ENCODE measurements at regions not wholly inside any gene's neighbourhood (a gene's known extent, or its start where the extent isn't known, plus 50 kb on each side); places are given as distances from the start of the nearest gene placed in this dataset.
"Not testable (repeated sequence)": the region's sequence is repeated elsewhere in the genome, so short reads cannot be mapped to it uniquely, and the experiment has no call there.

- intact Hi-C loops (cut with DNase I), result no loop called here
- ATAC-seq (no peak), DNase-seq (ENCODE audit: missing footprints) (no peak)
Observed at GRCh38 chr5:126020770-126021169, 402.4 kb upstream of the GRAMD2B start.

DNA sequence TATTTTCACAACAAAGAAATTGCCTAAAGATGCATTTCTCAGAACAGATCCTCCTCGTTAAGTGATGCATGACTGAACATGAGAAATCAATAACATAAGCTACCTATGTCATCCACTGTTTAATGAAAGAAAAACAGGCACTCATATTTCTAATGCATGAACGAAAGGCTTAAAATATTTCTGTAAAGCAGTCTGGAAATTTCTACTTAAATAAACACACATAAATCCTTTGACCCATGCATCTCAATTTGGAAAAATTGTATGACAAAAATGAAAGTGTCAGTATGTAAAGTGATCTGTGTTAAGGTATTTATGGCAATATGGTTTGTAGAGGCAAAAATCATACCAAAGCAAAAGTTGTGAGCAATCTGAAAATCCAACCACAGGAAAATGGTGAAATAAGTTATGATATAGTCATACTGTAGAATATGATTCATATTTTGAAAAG is 399.2 kb upstream of the GRAMD2B start:
- DNase-seq (ENCODE audit: missing footprints), result no peak
- intact Hi-C loops (cut with DNase I), result no loop called here
- ATAC-seq, result no peak

GRCh38 chr5:126027149-126027548 is 396.1 kb upstream of the GRAMD2B start:
- no peak for ATAC-seq
- DNase-seq (ENCODE audit: missing footprints), result peak; percentile 46
- intact Hi-C loops (cut with DNase I), result no loop called here

DNA sequence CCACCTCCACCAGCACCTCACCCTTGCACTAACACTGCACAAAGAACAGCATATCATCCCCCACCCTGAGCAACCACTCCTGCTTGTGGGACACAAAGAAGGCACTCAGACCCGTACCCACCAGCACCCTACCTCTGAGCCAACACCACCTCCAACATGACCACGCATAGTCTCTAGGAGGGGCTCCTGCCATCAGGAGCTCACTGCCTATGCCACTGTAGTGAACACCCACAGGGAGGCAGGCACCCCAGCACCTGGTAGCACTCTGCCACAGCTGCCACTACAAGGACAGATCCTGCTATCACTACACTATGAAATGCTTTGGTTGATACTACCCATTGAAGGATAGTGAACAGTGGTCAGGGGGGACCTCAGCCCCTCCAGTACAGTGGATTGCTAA is 395.6 kb upstream of the GRAMD2B start:
- no peak for DNase-seq (ENCODE audit: missing footprints)
- no peak for ATAC-seq
- intact Hi-C loops (cut with DNase I), result no loop called here

GRCh38 chr5:126028336-126028735 is 394.9 kb upstream of the GRAMD2B start:
- ATAC-seq (no peak), DNase-seq (ENCODE audit: missing footprints) (no peak)
- intact Hi-C loops (cut with DNase I), result no loop called here

GRCh38 chr5:126029282-126029681 is 393.9 kb upstream of the GRAMD2B start:
- intact Hi-C loops (cut with DNase I); DNase-seq (ENCODE audit: missing footprints); ATAC-seq: not testable (repeated sequence)

DNA sequence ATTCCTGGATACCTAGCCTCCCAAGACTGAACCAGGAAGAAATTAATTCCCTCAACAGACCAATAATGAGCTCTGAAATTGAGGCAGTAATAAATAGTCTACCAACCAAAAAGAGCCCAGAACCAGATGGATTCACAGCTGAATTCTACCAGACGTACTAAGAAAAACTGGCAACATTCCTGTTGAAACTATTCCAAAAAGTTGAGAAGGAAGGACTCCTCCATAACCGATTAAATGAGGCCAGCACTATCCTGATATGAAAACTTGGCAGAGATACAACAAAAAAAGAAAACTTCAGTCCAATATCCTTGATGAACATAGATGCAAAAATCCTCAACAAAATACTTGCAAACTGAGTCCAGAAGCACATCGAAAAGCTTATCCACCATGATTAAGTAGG is 392.5 kb upstream of the GRAMD2B start:
- ATAC-seq (peak; percentile 11), DNase-seq (ENCODE audit: missing footprints) (no peak)
- intact Hi-C loops (cut with DNase I), result no loop called here

DNA sequence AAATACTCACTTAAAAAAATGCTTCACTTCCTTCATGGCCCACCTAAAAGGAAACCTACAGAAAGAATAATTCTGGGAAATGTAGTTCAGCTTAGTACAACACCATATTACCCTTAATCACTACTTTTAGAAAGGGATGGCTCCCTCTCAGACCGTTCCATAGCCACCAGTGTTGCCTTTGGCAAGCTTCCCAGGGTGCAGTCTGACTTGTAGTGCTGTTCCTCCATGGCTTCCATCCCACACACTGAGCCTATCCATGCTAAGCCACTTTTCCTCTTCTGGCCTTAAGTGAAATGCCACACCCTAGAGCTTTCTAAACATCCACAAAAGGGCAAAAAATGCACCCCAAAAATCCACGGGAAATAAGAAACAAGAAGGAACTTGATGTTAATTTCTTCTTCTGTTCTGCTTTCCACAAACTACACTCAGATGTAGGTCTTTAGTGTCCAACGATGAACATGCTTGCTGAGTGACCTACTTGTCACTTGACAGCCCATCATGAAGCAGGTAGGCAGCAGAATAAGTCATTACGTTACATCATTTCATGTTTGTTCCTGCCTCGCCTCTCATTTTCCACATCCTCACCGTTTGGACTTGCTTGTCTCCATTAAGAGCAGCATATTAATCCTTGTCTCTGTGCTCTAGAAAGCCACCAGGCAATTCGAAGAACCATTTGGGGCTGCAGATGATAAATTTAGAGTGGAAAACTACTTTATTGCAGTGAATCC is 391.1 kb upstream of the GRAMD2B start:
- intact Hi-C loops (cut with DNase I), result no loop called here
- peak; percentile 78 for DNase-seq (ENCODE audit: missing footprints)
- ATAC-seq, result peak; percentile 94

DNA sequence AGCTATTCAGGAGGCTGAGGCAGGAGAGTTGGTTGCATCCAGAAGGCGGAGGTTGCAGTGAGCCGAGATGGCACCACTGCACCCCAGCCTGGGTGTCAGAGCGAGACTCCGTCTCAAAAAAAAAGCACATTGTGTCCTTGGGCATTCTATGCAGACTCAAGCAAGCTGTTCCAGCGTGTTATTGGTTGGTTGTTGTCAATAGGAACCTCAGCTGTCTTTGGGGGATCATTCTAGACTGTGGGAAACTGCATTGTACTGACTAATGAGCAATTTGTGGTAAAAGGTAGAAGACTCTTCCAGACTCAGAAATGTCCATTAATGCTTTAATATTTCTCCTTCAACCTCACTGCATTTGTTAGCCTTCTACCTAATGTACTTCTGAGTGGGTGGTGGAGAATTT is 379.5 kb upstream of the GRAMD2B start:
- peak; percentile 63 for ATAC-seq
- intact Hi-C loops (cut with DNase I), result loop anchor here (5.0 kb wide), 1 partner anchor 41 kb away; no protein-coding TSS in a partner anchor
- DNase-seq (ENCODE audit: missing footprints), result no peak

GRCh38 chr5:126044111-126044668 is 379.0 kb upstream of the GRAMD2B start:
- intact Hi-C loops (cut with DNase I), result loop anchor here (5.0 kb wide), 1 partner anchor 42 kb away; no protein-coding TSS in a partner anchor
- DNase-seq (ENCODE audit: missing footprints) (no peak), ATAC-seq (peak; percentile 97)

GRCh38 chr5:126044931-126045565 is 378.2 kb upstream of the GRAMD2B start:
- intact Hi-C loops (cut with DNase I), result loop anchor here (5.0 kb wide), 1 partner anchor 43 kb away; no protein-coding TSS in a partner anchor

GRCh38 chr5:126046318-126046717 is 376.9 kb upstream of the GRAMD2B start:
- DNase-seq (ENCODE audit: missing footprints) (no peak), ATAC-seq (no peak)
- intact Hi-C loops (cut with DNase I), result no loop called here

More at GRCh38 chr5:126044931-126045565, 378.2 kb upstream of the GRAMD2B start:
- no peak for DNase-seq (ENCODE audit: missing footprints)
- ATAC-seq, result no peak

- intact Hi-C loops (cut with DNase I), result no loop called here
- ATAC-seq (no peak), DNase-seq (ENCODE audit: missing footprints) (no peak)
Observed at GRCh38 chr5:126046846-126047571, 376.2 kb upstream of the GRAMD2B start.

DNA sequence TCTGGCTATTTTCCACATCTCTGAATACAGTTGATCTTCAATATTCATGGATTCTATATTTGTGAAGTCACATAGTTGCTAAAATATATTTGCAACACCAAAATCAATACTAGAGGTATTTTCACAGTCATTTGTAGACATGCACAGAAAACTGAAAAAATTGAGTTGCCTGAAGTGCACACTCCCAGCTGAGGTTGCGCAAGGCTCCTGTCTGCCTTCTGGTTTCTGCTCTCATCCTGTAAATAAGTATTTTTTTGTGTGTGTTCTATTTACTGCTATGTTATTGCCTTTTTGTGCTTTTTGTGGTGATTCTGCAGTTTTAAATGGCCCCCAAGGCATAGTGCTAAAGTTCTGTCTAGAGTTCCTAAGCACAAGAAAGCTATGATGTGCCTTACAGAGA is 371.1 kb upstream of the GRAMD2B start:
- no peak for ATAC-seq
- DNase-seq (ENCODE audit: missing footprints), result no peak
- intact Hi-C loops (cut with DNase I), result no loop called here

- DNase-seq (ENCODE audit: missing footprints) (no peak), ATAC-seq (no peak)
- intact Hi-C loops (cut with DNase I), result no loop called here
Observed at GRCh38 chr5:126052791-126053190, 370.4 kb upstream of the GRAMD2B start.

- intact Hi-C loops (cut with DNase I), result no loop called here
- no peak for ATAC-seq
Observed at GRCh38 chr5:126053630-126054029, 369.6 kb upstream of the GRAMD2B start.

DNA sequence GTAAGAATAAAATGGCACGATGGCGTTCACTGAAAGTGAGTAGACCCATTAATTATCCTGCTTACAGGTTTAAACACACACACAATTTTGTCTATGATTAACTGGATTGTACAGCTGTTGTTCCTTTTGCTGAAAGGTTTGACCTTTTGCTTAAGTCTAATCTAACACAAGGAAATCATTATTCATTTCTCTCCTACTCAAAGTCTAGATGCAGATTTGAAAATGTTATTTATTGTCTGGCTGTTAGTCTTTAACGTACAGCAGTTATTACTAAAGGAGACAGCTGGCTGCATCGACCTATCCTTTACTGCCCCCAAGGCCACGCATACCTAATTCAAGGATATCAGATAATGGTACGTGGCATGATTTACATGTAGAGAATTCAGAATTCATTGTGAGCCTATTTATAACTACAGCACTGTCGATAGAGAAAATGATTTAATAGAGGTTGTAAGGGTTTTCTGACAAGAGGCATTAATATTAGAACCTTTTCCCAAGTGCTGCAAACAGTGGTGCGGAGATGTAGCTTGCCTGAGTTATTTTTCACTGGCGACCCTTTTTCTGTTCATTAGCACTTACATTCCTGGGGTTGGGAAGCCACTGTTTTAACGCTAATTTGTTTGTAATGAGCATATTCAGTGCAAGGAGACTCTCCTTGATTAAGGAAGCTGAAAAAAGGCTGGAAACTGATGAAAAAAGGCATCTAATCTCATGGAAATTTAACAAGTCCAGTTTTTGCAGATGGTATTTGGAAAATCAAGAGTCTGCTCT is 368.4 kb upstream of the GRAMD2B start:
- DNase-seq (ENCODE audit: missing footprints), result no peak
- ATAC-seq, result peak; percentile 64
- intact Hi-C loops (cut with DNase I), result no loop called here

More at GRCh38 chr5:126053630-126054029, 369.6 kb upstream of the GRAMD2B start:
- no peak for DNase-seq (ENCODE audit: missing footprints)

- DNase-seq (ENCODE audit: missing footprints) (no peak), ATAC-seq (no peak)
- intact Hi-C loops (cut with DNase I), result no loop called here
Observed at GRCh38 chr5:126055348-126055729, 367.9 kb upstream of the GRAMD2B start.

- ATAC-seq (no peak), DNase-seq (ENCODE audit: missing footprints) (no peak)
- intact Hi-C loops (cut with DNase I), result no loop called here
Observed at GRCh38 chr5:126056352-126056751, 366.9 kb upstream of the GRAMD2B start.
